Retinal pigment epithelial cell (primary cell): ENCODE measurements at regions not wholly inside any gene's neighbourhood (a gene's known extent, or its start where the extent isn't known, plus 50 kb on each side); places are given as distances from the start of the nearest gene placed in this dataset.

ENCODE experiments used
- DNase-seq: peaks from one replicate; pipeline ENCODE4 v3.0.0-alpha.2; 2010; ENCODE audit warnings: low read depth
- H3K4me3 ChIP-seq: 2 replicates; pipeline ENCODE4 v1.5.1; 2011; ENCODE audit warnings: mild to moderate bottlenecking, low read length, control low read depth, moderate library complexity
- TF ChIP-seq, protein P1 (sequence below): conservative IDR thresholded peaks from 2 replicates; pipeline ENCODE4 v1.5.1; 2011; ENCODE audit warnings: low read depth, low read length, control low read depth, inconsistent platforms

DNA sequence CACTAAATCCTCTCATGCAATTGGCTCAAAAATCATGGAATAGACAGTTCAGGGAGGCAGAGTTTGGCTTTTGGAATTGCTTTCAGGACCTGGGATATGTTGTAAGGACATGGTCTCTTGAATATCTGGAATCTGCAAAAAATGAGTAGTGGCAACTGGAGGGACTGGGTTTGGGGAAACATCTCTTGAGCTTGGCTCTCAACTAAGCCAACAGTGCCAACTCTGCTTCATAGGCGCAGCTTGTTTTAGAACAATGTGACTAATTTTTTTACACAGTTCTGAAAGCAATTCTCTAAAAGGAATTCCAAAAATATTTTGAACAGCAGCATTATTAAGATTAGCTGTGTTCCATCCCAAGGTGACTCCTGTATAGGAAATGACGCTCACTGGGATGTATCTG, 121.5 kb upstream of the DPP6 start:
- TF ChIP-seq, protein P1, sequence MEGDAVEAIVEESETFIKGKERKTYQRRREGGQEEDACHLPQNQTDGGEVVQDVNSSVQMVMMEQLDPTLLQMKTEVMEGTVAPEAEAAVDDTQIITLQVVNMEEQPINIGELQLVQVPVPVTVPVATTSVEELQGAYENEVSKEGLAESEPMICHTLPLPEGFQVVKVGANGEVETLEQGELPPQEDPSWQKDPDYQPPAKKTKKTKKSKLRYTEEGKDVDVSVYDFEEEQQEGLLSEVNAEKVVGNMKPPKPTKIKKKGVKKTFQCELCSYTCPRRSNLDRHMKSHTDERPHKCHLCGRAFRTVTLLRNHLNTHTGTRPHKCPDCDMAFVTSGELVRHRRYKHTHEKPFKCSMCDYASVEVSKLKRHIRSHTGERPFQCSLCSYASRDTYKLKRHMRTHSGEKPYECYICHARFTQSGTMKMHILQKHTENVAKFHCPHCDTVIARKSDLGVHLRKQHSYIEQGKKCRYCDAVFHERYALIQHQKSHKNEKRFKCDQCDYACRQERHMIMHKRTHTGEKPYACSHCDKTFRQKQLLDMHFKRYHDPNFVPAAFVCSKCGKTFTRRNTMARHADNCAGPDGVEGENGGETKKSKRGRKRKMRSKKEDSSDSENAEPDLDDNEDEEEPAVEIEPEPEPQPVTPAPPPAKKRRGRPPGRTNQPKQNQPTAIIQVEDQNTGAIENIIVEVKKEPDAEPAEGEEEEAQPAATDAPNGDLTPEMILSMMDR = no peak
- H3K4me3 ChIP-seq = no peak overlapping the region
- DNase-seq = no peak

- H3K4me3 ChIP-seq = no peak overlapping the region
- TF ChIP-seq, protein P1 = no peak
- no peak for DNase-seq
Measured at GRCh38 chr7:153934048-153934447, 118.2 kb upstream of the DPP6 start.

GRCh38 chr7:153934629-153935028, 117.6 kb upstream of the DPP6 start:
- no peak overlapping the region for H3K4me3 ChIP-seq
- DNase-seq = no peak
- TF ChIP-seq, protein P1 = no peak

- H3K4me3 ChIP-seq = no peak overlapping the region
- DNase-seq = no peak
- TF ChIP-seq, protein P1 = no peak
Measured at GRCh38 chr7:153935095-153935494, 117.1 kb upstream of the DPP6 start.

GRCh38 chr7:153938451-153938850, 113.7 kb upstream of the DPP6 start:
- DNase-seq = no peak
- TF ChIP-seq, protein P1 = no peak
- no peak overlapping the region for H3K4me3 ChIP-seq

DNA sequence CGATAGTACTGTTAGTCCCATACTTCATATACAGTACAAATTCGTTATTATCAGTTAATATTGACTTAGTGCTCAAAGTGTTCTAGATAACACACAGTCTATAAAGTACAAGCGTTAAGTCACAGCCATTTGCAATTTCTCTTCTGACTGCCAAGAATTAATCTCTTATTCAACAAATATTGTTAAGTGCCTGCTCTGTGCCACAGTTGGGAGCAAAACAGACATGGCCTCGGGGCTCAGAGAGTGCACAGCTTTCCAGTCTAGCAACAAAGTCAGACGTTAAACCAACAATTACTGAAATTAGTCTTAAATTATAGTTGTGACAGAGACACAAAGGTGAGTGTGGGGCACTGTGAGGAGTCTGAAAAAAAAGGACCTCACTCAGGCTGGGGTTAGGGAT, 113.0 kb upstream of the DPP6 start:
- TF ChIP-seq, protein P1 = no peak
- DNase-seq = no peak
- no peak overlapping the region for H3K4me3 ChIP-seq

GRCh38 chr7:153939654-153940053, 112.5 kb upstream of the DPP6 start:
- no peak overlapping the region for H3K4me3 ChIP-seq
- TF ChIP-seq, protein P1 = no peak
- DNase-seq = no peak
